GM18517 (cell line): ENCODE measurements at regions not wholly inside any gene's neighbourhood (a gene's known extent, or its start where the extent isn't known, plus 50 kb on each side); places are given as distances from the start of the nearest gene placed in this dataset.

Experiments used
- ATAC-seq: cut with Tn5 transposase; IDR thresholded peaks from one replicate; pipeline ENCODE4 v1.9.1; 2021; ENCODE audit warnings: mild to moderate bottlenecking, moderate library complexity; ENCODE audit not compliant: unreplicated experiment

DNA sequence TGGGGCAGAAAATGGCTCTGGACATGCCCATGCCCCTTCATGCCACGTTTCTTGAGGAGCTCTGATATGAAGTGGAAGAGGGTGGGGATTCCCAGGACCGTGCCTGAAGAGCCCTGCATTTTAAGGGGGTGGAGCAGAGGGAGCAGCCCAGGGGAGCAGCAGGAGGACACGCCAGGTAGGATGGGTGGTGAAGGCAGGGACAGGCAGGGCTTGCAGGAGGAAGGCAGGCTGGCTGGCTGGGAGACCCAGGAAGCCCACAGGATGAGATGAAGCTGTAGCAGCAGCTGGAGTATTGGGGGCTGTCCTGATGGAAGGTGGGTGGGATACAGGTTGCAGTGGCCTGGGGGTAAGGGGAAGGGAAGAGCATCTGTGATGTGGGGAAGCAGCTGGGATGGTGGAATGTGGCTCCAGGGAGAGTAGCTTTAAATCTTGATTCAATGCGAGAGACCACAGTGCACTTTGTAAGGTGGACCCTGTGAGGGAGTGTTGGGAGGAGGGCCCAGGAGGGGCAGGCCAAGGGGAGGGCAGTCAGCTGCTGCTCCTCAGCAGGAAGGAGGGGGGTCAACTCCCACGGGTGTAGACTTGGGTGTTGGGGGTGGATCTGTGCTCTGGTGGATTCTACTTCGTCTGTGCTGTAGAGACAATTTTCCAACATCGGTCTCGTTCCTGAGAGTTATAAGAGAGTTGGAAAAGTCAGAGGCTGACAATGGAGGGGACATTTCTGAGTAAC lies 242.6 kb upstream of the IRX4 start:
- ATAC-seq = no peak

GRCh38 chr5:2124434-2125170 lies 241.9 kb upstream of the IRX4 start:
- ATAC-seq = no peak

DNA sequence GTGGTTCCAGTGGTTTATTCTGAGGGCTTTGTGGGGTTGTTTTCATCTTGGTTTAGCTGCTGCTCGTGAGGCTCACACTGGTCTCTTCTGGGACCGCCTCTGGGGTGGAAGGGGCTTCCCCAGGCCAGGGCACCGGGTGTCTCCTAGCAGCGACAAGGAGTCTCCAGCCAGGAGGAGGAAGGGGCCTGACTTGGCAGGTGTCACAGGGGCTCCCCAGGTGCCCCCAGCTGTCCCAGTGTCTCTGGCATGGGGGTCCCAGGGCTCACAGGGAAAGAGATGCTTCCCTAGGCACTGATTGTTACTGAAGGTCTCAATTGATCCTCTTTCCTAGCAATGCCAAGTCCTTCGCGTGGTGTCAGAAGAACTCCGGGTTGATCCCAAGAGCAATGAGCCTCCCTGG lies 241.1 kb upstream of the IRX4 start:
- no peak for ATAC-seq

GRCh38 chr5:2120361-2120760 lies 237.6 kb upstream of the IRX4 start:
- no peak for ATAC-seq

- no peak for ATAC-seq
These were observed 236.8 kb upstream of the IRX4 start for GRCh38 chr5:2119573-2119972.

GRCh38 chr5:2113348-2114131 lies 230.8 kb upstream of the IRX4 start:
- no peak for ATAC-seq

GRCh38 chr5:2112173-2113025 lies 229.7 kb upstream of the IRX4 start:
- ATAC-seq = no peak

DNA sequence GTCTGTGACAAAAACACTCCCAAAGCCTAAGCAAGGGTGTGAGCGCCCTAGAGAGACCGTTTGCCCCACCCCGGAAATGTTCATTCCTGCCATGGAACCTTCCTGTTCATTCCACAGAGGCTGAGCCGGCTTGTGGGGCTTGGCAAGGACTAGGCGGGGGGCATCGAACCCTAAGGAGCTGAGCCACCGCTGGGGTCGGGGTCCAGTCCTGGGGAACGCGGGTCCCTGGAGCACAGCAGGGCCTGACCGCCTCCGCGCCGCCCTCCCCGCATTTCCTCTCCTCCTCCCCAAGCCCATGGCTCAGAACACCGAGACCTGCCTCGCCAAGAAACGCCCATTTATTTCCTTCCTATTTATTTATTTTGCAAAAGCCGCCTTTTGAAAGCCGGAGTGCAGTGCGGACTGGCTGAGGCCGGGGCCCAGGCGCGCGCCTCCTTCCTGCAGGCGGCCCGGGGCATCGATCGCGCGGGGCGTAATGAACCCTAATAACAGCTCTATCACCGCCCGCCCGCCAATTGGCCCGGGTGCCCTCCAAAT lies 228.9 kb upstream of the IRX4 start:
- no peak for ATAC-seq

- ATAC-seq = no peak
These were observed 228.3 kb upstream of the IRX4 start for GRCh38 chr5:2110934-2111462.

DNA sequence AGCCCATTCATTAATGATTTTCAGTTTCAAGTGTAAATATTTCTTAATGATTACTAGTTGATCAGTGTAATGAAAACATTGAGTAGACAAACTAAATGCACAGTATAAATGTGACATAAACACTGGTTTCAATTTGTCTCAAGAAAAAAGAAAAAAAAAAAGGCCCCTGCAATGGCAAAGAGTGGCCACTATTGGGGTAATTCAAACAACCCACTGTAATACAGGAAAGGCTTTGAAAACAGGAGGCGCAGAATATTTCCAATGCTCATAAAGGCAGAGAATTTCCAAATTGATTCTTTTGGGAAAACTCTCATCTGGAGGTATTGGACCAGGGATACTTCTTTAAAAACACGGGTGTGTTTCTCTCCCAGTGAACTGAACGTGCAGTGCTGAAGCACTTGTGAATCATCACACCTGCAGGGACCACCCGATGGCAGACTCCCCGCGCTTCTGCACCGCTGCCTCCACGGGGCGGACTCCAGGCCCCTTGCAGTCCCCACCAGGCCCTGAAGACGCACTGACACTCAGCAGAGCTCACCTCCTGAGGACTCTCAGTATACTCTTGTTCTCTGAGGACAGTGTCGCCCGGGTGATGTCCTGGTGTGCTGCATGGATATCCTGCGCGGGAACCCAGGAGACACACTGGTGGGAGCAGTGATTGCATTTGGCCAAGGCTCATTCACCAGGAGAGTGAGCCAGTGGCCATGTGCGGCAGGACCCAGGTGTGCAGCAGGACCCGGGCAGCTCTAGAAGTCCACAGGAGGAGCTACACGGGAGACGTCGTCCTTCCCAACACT lies 227.6 kb upstream of the IRX4 start:
- no peak for ATAC-seq

DNA sequence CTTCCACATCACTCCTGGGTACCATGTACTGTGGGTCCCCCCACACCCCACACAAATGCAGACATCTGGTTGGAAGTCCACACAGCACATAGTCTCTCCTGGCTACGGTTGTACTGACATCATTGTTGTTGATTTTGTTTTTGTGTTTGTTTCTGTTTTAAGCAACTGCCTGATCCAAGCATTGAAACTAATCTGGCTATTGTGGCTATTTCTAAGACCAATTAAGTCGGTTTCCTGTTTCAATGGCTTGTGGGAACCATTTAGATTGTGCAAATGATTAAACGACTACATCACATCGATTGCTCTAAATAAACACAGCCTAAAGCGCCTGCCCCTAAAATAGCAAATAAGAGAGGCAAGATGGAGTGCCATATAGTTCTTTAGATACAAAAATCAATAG lies 226.8 kb upstream of the IRX4 start:
- no peak for ATAC-seq

DNA sequence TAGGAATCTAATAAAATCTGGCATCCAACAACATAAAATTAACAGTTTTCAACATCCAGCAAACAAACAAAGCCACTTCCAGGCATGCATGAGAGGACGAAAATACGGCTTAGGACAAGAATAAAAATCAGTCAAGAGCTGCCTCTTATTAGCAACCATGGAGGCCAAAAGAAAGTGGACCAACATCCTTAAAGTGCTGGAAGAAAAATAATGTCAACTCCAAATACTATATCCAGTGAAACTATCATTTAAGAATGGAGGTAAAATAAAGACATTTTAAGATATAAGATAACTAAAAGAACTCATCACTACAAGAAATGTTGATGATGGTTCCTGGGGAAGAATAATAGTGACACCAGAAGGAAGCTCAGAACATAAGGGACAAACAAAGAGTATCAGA lies 224.0 kb upstream of the IRX4 start:
- ATAC-seq = no peak

- ATAC-seq = no peak
These were observed 222.4 kb upstream of the IRX4 start for GRCh38 chr5:2105141-2105540.

GRCh38 chr5:2103940-2104339 lies 221.2 kb upstream of the IRX4 start:
- ATAC-seq = no peak

GRCh38 chr5:2102819-2103776 lies 220.4 kb upstream of the IRX4 start:
- no peak for ATAC-seq

DNA sequence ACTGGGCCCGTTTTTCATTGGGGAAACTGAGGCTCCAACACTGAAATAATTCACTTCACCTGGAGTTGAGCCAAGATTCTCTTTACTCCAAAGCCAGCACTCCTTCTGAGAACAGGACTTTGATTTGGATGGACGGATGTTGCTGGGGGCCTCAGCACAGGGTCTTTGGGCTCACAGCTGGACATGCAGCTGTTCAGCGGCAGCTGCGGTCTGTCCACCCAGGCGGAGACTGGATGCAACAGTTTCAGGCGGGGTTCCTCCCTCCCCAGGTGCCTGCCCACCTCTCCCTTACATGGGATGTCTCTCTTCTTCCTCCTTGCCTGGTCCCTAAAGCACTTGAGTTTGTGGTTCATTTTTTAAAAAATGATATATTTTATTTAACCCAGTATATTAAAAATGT lies 219.0 kb upstream of the IRX4 start:
- no peak for ATAC-seq

- ATAC-seq = no peak
These were observed 214.3 kb upstream of the IRX4 start for GRCh38 chr5:2096887-2097505.

DNA sequence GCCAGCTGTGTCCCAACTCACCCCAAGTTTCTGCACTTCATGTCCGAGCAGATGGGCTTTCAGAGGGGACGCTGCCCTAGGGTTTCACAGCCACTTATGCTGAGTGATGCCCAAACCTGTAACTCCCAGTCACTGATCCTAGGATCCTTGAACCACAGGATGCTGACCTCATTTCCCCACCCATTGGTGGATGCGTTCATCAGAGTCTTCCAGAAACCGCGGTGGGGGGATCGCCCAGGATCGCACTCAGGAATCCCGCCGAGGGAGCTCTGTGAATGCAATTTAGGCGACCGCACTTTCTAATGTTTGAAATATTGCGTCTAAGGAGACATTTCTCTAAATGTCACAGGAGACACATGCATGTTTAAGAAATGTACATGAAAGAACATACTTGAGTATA lies 212.3 kb upstream of the IRX4 start:
- ATAC-seq = no peak
